22Rv1 (cell line): ENCODE measurements at regions not wholly inside any gene's neighbourhood (a gene's known extent, or its start where the extent isn't known, plus 50 kb on each side); places are given as distances from the start of the nearest gene placed in this dataset.

Source experiments
- CTCF ChIP-seq: fragments of 450-650 bp; IDR thresholded peaks from 2 replicates; pipeline ENCODE4 v1.5.1; 2017; ENCODE audit warnings: mild to moderate bottlenecking
- ZFX ChIP-seq: fragments of 450-650 bp; IDR thresholded peaks from 2 replicates; pipeline ENCODE4 v1.6.1; 2017; ENCODE audit warnings: antibody characterized with exemption, borderline replicate concordance

GRCh38 chr6:129777371-129777770, 67.4 kb upstream of the ARHGAP18 start:
- TF ChIP-seq CTCF (no peak), ZFX (no peak)
